GM18868 (cell line): ENCODE measurements at regions not wholly inside any gene's neighbourhood (a gene's known extent, or its start where the extent isn't known, plus 50 kb on each side); places are given as distances from the start of the nearest gene placed in this dataset.

Source experiments
- ATAC-seq: cut with Tn5 transposase; IDR thresholded peaks from one replicate; pipeline ENCODE4 v1.9.1; 2021; ENCODE audit warnings: mild to moderate bottlenecking, moderate library complexity; ENCODE audit not compliant: unreplicated experiment

DNA sequence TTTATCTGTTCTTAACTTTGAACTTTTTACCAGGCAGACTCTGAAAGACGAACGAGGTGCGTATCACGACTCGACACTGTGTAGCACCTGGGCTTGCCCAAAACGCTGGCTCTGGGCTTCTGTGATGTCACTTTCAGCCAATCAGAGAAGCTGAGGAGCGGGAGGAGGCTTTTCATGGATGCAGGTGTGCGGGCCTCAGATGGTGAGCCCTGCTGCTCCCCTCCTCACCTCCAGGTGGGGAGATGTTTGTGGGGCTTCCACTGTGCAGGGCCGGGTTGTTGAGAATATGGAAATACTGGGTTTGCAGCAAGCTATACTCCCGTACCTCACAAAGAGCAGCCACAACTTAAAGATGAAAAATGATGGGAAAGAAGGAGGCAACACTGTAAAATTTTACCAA lies 246.3 kb downstream of the IRX2 start:
- no peak for ATAC-seq

DNA sequence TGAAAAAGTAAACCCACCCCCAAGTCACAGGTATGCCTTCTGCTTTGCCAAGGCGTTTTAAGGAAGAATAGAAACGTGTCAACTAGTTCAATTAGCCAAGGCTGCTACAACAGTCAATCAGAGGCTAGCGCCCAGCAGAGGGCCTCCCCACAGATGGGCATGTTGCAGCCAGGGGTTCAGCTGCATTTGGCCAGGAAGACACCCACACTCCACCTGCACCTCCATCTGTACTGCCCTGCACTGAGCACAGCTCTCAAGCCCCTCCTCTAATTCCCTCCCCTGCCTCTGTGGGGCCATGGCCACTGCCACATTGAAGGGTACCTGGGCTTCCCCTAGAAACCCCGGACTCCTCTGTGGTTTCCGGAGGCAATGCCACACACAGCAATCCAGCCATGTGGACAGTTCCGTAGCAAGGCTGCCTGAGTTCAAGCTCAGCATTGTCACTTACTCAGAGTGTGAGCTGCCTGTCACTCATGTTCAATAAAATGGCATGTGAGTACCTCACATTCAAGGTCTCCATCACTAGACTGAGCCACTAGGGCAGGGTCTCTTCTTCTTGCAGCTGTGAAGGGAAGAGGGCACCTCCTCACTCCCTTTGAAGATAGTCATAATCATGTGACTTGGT lies 248.4 kb downstream of the IRX2 start:
- ATAC-seq, result no peak

DNA sequence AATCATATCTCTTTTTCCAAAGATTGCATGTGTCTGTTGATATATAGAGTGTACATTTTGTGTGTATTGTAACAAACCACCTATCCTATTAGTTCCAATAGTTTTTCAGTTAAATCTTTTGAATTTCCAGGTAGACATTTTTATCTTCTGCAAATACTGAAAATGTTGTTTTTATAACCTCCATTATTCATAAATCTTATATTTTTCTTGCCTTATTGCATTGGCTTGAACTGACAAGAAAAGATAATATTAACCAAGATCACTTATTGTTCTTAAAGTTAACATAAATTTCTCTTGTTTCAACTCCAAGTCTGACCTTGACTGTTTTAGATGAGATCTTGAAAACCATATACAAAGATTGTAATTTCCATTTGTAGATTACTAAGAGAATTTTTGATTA lies 251.6 kb downstream of the IRX2 start:
- no peak for ATAC-seq

DNA sequence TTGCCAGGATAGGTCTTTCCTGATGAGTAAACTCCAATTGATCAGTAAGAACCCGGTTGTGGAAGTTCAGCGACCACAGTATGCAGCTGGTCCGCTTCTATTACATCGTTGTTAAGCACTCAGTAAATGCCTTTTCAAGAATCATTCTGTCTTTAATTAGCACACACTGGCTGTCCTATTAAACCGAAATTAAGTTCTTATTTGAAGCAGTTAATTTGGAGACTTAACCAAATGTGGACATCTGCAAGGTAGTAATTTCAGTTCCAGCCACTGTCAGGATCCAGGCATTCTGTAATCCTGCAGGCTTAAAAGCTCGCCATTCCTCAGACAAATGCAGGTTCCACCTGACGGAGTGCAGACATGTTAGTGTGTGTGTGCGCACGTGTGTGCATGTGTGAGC lies 254.6 kb downstream of the IRX2 start:
- ATAC-seq, result no peak

DNA sequence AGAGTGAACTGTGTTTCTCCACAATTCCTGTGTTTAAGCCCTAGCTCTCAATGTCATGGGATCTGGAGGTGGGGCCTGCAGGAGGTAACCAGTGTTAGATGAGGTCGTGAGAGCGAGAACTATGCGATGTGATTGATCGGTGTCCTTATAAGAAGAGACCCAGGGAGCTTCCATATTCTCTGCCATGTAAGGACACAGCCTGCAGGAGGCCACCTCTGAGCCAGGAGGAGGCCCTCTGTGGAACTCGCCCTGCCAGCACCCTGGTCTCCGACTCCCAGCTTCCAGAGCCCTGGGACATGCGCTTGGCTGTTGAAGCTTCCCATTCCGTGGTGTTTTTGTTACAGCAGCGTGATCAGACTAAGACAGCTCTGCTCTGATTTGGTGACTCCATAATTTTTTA lies 255.4 kb downstream of the IRX2 start:
- no peak for ATAC-seq

DNA sequence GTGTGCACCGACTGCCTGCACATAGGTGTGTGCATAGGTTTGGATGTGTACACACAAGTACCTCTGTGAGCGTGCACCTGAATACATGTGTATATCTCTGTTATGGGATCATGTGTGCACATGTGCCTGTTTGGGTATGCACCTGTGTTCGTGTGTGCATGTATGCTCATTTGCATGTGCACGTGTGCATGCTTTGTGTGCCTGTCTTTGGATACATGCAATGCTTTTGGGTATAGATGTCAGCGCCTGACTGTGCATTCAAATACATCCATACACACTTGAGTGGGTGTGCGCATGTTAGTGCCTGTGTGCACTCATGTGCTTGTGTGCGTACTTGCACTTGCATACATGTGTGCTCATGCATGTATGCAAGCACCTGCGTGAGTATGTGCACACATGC lies 258.1 kb downstream of the IRX2 start:
- ATAC-seq, result no peak

DNA sequence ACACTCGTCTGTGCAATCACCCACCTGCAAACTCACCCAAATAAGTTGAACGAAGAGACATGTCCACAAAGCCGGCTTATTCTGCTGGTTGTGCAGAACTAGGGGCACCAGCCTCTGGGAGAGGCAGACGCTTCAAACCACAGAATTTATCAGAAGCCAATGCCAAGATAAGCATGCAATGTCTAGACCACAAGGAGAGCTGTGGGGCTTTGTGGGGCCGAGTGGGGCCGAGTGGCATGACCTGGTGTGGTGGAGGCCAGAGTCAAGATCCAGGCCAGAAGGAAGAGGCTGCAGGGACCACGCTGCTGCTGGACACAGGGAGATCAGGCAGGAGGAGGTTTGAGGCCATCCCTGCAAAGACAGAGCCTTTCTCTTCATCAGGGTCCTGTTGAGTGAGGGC lies 259.0 kb downstream of the IRX2 start:
- no peak for ATAC-seq

DNA sequence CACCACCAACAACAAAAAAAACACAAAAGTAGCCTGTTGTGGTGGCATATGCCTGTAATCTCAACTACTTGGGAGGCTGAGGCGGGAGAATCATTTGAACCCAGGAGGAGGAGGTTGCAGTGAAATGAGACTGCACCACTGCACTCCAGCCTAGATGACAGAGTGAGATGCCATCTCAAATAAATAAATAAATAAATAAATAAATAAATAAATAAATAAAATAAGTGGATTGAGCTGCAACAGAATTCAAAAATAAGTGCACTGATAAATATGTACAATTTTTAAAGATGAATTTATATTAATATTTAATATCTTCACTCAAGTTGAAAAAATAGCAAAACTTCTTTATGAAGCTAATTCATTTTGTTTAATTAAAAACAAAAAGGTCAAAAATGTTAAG lies 259.6 kb downstream of the IRX2 start:
- ATAC-seq, result no peak

DNA sequence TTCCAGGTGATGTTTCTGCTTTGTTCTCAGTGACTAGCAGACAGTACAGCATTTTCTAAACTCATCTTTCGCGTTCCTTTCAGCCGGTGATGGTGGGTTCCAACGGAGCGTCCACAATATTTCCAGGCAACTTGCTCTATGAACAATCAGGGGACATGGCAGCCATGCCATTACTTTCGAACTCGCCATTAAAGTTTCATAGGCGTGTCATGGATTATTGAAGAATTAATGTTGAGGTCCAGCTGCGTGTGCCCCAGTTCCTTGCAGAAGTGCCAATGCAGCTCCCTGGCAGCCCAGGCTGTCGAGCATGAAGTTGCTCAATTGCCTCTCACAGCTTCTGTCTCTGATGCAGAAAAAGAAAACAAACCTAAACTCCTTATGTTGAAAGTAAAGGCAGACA lies 262.2 kb downstream of the IRX2 start:
- no peak for ATAC-seq

DNA sequence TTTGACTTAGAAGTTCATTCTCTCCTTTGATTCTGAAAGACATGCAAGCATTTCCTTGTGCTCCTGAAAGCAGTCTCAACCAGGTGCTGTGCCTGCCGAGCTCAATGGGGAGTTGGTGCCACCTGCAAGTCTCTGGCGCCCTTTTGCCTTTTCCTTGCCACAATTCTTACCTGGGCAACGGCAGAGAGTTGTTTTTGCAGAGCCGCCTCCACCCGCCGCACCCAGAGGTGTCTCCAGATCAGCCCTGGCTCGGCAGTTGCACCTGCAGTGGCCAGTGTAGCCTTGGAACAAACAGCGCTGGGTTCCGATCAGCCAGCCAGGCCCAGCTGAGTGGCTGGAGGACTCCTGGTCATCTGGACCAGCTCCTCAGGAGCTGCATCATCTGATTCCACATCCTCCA lies 262.9 kb downstream of the IRX2 start:
- ATAC-seq, result no peak

DNA sequence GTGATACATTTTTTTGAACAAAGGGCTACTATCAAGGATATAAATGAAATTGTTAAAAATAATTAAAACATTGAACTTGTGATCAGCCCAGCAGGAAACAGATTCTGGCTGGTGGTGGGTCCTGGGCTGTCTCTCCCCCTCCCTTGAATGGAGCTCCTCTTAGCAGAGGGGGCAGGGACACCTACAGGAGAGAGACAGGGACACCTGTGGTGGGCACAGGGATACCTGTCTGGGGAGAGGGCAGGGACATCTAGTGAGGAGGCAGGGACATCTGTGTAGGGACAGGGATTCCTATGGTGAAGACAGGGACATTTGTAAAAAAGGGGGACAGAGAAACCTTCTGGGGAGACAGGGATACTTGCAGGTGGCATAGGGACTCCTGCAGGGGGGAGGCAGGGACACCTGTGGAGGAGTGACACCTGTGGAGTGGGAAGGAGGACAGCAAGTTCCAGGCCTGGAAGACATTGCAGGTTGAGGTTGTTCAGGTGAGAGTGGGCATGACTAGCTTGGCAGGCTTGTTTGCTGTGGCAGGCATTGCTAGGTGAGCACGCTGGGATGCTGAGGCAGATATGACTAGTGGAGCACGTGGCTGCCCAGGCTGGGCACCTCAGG lies 264.2 kb downstream of the IRX2 start:
- ATAC-seq, result no peak

DNA sequence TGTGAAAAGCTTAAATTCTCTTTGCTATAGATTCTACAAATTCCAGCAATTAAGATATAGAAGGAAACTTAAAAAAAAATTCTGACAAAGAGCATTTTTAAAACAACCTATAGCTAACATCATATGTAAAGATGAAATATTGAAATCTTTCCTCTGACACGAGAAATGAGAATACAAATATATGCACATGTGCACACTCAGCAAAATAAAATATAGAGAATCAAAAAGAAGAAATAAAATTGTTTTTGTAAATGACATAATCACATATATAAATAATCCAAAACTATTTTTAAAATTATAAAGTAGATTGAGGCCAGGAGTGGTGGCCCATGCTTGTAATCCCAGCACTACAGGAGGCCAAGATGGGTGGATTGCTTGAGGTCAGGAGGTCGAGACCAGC lies 265.1 kb downstream of the IRX2 start:
- ATAC-seq, result no peak

DNA sequence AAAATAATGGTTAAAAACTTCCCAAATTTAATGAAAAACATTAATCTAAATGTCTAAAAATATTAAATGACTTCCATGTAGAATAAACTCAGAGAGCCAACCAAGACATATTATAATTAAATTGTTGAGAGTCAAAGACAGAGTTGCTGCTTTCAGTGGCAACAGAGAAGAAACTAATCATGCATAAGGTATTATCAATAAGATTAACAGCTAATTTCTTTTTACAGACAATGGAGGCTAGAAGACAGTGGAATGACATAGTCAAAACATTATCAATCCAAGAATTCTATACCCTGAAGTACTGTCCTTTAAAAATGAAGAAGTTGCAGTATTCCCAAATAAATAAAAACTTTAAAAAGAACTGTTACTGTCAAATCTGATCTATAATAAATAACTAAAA lies 268.7 kb downstream of the IRX2 start:
- ATAC-seq, result no peak

DNA sequence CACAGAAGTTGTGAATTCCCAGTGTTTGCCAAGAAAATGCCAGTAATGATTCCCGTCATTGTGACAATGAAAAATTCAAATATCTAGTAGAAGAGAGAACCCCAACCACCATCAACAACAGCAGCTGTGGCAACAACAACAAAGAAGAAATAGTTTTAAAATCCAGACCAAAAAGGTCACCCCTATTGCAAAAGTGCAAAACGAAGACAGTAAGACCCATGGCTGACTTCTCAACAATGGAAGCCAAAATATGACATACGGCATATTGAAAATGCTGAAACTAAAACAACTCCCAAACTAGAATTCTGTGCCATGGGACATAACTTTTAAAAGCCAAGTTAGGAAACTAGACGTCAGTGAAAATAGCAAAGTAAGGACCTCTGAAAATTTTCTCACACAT lies 270.6 kb downstream of the IRX2 start:
- no peak for ATAC-seq

DNA sequence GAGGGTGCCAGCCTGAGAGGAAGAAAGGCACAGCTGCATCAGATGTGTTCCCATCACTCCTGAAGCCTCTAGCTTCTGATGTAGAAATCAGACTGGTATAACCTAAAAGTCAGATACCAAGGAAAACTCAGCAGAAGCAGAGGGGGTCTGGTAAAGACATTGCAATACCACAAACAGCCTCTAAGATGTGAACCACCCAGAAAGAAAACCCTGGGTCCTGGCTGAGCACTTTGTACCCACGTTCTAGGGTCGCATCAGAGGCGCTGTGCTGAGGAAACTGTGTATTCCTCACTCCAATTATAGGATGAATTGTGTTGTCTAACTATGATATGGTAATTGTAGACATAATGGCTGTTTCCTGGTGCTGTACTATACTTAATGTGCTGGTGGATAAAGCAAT lies 275.6 kb downstream of the IRX2 start:
- ATAC-seq, result no peak

DNA sequence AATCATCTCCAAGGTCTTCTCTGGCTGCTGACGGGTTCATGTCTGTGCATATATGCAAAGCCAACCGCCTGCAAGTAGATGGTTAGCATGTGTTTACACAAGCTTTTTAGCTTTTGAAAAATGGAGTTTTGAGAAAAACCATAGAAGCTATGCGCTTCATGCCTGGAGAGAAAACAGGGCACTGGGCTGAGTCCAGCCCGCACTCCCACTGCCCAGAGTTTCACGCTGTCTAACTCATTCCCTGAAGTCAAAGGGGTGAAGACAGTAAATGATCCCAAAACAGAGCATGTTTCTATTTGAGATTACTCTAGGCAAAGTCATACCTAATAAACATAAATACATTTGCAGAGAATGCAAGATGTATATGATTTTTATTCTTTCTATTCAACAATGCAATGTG lies 278.8 kb downstream of the IRX2 start:
- no peak for ATAC-seq

DNA sequence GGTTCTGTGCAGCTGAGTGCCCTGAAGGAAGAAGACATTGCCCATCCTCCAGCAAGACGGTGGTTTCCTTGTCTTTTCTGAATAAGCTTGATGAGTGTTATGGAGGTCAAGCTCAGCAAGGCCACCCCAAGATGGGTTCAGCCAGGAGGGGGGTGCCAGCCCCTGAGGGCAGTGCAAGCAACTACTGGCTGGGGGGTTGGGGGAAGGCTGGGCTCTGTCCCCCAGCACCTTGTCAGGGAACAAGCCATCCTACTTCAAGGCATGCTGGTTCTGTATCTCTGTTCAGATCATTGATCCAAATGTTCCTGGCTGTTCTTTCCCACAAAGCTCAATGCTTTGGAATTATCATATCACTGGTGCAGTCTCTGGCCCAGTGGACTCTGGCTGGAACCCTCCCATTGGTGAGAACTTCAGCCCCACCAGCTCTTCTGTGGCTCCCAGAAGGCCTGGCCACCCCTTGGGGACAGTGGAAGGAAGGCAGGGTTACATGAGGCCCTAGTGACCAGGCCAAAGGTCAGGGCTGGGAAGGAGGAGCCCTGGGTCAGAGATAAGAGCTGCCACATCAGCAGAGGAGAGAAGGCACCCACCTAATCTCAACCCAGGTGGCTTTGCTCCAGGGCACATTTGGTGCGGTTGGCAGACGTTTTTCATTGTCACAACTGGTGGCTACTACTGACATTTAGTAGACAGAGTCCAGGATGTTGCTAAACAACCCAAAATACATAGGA lies 280.2 kb downstream of the IRX2 start:
- no peak for ATAC-seq

DNA sequence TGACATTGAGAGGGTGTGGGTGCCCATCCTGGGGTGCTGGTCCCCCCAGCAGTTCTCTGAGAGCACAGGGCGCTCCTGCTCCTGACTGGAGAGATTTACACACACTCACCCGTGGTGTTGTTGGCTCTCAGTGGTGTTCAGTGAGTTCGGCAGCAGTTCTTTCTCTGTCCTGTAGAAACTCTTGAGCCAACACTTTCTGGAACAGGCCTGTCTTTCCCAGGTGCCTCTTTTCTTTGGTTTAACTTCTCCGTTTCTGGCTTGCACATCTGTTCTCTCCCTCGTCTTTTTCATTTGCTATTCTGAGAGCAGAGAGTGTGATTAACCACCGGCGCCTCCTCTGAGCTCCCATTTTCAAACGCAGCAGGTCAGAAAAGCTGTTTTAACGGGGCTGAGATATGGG lies 284.5 kb downstream of the IRX2 start:
- no peak for ATAC-seq

DNA sequence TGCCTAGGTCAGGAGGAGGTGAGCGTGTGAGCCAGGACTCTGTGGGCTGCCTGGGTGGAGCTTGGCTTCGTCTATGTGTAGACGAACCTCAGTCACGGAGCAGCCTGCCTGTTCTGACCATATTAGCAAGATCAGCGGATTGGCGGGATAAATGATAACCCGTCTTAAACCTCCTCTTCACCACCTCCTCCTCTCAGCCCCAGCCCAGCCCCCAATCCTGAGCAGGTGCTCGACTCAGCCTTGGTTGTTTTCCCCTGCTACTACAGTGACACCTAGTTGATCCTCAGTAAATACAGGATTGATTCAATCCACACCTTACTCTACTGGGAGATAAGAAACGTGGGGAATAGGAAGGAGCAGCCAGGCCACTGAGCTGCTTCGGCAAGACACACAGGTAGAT lies 286.1 kb downstream of the IRX2 start:
- no peak for ATAC-seq

DNA sequence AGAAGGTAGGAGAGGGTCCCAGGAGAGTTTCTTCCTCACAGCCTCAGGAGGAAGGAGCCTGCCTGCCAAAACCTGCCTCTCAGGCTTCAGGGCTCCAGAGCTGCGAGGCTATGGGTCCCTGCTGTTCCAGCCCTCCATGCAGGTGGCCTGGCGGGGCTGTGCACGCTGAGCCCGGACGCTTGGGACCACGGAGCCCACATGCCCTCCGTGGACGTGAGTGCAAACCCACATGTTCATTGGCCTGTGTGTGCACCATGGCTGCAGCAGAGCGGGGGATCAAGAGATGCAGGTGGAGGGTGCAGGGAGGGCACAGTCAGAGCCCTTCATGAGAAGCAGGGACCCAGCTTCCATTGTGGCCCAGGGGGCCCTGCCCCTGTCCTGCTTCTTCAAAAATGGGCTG lies 287.3 kb downstream of the IRX2 start:
- ATAC-seq, result no peak

DNA sequence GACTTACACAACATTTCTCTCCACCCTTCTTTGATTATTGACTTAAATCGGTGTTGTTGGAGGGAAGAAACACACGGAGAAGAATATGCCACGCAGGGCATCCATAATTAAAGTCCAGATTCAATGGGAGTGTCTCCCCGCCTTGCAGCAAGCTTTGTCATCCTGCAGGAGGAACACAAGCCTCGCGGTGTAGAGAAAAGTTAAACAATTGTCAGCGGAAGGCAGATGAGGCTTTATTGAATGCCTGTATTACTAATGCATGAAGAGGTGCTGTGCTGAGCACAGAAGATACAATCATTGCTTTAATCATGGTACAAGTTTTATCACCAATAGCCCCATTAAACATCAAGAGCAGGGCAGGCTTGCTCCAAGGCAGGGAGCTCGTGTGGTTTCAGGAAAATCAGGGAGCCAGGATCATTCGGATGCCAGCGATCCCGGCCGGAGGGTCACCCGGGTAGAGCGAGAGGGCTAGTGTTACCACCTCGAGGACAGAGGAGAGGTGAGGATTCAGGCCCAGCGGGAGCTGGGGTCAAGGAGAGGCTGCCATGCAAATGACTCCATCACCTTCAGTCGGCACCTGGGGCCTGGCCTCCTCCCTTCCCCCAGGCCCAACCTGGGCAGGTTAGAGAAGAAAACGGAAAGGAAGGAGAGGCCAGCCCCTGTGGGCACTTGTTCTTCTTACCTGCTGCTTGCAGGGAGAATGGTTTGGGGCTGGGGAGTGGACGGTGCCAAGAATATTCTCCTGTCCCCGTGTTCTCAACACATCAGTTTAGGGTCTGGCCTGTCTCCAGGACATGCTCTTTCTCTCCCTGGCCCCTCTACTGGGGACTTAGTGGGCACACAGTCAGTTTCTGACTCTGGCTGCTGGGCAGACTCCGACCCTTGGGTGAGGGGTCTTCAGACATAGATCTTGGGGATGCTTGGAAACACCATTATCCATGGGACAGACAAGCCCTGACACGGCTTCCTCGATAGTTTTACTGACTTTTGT lies 289.5 kb downstream of the IRX2 start:
- no peak for ATAC-seq
